HG02981 (cell line): ENCODE measurements at regions not wholly inside any gene's neighbourhood (a gene's known extent, or its start where the extent isn't known, plus 50 kb on each side); places are given as distances from the start of the nearest gene placed in this dataset.

Experiments
- ATAC-seq: cut with Tn5 transposase; IDR thresholded peaks from one replicate; pipeline ENCODE4 v1.9.1; 2021; ENCODE audit warnings: mild to moderate bottlenecking, moderate library complexity; ENCODE audit not compliant: unreplicated experiment

DNA sequence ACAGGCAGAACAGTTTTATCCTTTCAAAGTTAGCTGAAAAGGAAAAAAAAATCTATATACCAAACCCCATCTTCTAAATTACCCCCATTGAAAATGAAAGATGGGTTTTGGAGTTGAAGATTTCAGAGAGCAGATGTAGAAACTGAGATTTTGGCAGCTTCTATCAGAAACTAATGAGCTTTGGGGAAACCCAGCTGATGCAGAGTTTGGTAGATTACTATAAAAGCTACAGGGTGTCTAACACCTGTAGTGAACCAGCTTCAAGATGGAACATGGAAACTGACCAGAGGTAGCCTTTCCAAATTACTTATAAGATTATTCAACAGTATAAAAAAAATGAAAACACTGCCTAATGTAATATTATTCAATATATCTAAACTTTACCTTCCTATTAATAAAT, 583.1 kb downstream of the XIRP2 start:
- ATAC-seq = no peak

DNA sequence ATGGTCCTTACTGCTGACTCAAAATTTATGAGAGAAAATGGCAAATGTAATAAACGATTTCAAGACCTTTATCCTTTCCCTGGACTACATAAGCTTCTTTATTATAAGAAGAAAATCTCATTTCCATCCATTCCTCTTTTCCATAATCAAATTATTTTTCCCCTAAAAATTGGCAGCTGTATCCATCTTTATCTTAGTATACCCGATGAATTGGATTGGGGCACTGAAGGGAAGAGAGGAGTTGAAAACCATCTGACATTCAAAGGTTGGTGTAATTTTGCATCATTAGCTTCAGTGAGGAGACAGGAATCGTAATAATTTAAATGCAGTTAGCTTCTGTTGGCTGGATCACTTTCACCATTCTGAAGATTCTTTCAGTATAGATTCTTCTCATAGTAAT, 574.1 kb downstream of the XIRP2 start:
- no peak for ATAC-seq

DNA sequence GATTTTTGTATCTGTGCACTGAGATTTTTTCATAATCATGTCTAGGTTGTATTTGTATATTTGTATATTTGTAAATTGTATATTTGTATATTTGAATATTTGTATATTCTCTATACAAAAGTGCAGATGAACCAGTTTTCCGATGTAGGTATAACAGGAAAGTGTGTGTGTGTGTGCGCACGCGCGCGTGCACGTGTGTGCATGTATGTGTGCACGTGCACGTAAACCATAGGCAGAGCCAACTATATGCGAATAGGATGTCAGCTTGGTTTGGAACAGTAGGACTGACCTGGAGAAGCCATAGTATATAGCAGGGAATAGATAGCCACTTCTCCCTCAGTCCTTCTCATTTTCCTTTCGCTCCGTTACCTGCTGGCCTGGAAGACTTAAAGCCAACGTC, 565.8 kb downstream of the XIRP2 start:
- no peak for ATAC-seq

DNA sequence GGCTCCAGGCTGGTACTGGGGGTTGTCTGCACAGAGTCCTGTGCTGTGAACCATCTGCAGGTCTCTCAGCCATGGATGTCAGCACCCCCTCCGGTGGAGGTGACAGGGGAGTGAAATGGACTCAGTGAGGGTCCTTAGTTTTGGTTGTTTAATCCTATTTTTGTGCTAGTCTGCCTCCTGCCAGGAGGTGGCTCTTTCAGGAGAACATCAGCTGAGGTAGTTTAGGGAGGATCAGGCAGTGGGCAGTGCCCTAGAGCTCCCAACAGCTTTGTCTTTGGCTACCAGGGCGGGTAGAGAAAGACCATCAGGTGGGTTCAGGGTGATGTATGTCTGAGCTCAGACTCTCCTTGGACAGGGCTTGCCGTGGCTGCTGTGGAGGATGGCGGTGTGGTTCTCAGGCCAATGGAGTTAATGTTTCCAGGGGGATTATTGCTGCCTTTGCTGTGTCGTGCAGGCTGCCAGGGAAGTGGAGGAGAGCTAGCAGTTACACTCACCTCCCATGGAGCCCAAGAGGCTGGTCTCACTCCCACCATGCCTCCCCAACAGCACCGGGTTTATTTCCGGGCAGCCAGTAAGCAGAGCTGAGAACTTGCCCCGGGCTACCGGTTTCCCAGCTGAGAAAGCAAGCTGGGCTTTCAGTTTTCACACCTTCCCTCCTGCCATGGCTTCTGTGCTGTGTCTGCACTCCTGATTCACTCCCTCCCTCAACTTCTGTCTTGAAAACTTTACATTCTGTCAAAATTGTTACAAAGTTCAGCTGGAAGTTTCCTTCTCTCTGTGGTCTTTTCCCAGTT, 563.4 kb downstream of the XIRP2 start:
- ATAC-seq = no peak

DNA sequence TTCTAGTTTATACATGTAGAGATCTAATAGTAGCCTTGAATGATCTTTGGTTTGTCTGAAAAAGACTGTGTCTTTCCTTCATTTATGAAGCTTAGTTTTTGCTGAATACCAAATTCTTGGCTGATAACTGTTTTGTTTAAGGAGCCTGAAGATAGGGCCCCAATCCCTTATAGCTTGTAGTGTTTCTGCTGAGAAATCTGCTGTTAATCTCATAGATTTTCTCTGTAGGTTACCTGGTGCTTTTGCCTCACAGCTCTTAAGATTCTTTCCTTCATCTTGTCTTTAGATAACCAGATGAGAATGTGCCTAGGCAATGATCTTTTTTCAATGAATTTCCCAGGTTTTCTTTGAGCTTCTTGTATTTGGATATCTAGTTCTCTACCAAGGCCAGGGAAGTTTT, 562.1 kb downstream of the XIRP2 start:
- ATAC-seq = no peak

DNA sequence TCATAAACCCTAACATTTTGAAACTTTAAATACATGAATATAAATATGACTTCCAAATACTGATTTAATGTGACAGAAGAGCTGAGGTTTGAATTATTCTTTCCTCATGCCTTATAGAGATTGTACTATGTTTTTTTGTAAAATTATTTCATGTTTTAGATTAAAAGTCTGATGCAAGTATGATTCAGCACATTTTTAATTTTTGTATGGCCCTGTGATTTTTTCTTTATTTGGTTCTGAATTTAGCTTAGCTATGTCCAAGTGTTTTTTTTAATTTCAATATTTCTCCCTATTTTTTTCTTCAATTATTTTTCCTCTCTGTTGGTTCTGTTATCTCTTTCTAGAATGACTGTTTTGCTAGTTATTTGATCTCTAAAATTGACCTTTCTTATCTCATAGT, 552.1 kb downstream of the XIRP2 start:
- ATAC-seq = no peak

DNA sequence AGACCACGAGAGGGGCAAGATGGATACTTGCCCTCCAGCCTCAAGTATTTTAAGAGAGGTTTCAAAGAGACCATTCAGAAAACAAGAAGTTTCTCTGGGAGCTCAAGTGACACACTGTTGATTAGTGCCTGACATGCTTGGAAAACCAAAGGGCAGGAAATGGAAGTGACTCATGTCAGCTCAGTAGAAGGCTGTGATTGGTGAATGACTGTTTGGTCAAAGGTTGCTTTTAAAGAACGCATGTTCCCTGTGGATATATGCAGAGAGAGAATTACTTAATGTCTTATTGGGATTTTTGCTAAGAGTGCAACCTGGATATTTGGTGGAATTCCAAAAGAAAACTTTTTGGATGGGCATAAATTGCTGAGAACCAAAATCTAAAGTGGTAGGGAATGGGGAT, 549.9 kb downstream of the XIRP2 start:
- ATAC-seq = no peak

DNA sequence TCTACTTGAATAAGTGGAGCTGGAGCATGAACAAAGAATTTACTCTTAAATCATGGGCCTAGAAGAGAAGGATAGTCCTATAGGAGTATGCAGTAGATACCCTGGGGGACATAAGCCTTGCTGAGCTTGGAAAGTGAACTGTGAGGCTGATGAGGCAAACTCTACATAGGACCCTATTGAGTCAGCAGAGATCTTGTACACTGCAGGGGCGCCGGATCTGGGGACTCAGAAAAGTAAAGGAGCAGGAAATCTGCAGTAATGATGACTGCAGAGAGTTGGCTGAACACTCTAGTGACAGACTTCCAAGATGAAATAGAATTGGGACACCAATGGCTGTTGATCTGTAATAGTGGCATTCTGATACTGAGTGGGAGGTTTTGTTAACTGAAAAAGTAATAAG, 543.7 kb downstream of the XIRP2 start:
- ATAC-seq = no peak

DNA sequence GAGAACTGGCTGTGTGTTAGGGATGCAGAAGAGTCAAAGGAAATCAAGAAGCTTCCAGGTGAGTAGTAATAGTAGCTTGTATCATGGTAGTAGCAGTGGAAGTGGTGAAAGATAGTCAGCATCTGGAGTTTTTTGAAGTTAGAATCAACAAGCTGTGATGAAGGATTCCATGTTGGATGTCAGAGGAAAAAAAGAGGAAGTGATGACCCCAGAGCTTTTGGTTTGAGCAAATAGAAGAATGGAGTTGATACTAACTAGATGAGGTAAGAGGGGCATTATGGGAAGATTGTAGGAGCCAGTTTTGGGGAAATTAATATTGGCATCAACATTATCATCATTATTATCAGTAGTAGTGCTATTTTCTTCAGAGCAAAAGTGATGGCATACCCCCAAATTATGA, 542.2 kb downstream of the XIRP2 start:
- no peak for ATAC-seq

DNA sequence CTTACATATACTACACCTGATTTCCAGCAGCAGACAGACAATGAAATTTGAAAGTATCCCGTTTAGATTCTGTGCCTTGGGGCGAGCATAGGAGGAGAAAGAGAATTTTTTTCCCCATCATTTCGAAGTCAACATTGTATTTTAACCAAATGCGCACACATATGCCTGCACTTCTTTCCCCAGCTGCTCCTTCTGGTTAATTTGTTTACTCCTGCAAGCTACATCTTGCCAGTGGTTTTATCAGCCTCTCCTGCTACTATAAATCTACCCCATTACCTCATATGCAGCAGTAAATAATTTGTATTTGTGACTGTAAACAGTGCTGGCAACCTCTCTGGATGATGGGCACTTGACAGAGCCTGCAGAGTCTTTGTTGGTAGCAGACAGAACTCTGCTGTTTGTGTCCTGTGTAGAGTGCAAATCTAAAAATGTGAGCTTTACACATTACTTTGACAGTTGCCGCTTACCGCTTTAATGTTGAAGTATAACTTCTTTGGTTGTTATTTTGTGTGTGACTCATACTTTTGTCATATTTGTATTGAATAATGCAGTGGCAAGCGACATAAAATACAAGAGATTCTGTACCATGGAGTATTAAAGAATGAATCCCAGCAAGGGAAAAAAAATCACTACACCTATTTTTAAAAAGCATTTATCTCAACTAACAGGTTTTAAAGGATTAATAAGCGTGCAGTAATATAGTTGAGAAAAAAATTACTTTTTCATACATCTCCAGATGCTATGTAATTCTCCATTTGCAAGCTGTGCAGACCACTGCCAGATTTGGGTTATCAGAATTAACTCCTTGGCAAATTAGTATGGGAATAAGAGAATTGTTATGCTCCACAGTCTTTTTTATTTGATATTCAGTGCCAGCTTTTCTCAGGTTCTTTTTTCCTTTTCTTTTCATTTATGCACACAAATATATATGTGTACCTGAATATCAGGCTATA, 536.8 kb downstream of the XIRP2 start:
- ATAC-seq = no peak

DNA sequence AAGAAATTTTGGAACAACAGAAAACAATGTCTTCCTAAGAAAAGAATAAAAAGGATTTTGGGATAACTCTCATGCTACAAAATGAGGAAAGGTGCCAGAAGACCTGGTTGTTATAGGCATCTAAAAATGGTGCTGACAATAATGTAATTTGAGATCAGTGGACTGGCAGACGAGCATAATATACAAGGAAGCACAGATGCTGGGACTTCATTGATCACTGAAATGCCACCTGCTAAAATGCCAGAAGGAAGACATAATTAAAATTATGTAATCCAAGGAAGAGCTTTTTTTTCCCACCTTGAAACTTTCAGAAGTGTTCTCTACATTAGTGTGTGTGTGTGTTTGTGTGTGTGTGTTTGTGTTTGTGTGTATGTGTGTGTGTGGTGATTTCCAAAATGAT, 535.9 kb downstream of the XIRP2 start:
- ATAC-seq = no peak

DNA sequence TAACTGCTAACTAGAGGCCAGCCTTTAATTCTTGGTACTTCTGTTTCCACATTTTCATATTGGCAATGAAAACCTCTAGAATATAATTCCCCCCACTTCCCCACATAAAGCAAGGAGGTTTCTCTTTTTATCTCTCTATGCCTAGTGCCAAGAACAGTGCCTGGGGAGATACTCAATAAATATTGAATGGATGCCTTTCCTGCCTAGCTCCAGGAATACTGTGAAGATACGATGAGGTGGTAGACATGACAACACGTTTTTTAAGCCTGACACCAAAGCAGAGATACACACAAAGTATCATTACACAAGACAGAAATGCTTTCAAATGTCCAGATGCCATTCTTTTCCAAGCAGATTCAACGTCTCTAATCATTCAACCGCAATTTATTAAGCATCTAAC, 535.5 kb downstream of the XIRP2 start:
- ATAC-seq = no peak

DNA sequence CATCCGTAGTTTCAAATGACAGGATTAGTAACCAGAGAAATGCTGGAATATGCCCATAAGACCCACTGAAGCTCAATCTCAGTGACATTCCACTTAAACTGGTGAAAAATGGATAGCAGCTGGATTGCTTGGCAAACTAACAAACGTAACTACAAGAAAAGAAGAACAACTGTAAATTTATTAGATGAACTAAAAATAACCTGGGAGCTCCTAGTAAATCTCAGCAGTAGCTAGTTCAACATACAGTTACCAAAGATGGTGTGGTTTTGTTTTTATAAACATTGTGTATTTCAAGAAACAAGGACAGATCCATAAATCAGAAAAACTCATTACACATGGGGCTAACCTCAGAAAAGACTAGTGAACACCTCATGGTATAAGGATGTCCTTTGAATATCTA, 531.9 kb downstream of the XIRP2 start:
- no peak for ATAC-seq

DNA sequence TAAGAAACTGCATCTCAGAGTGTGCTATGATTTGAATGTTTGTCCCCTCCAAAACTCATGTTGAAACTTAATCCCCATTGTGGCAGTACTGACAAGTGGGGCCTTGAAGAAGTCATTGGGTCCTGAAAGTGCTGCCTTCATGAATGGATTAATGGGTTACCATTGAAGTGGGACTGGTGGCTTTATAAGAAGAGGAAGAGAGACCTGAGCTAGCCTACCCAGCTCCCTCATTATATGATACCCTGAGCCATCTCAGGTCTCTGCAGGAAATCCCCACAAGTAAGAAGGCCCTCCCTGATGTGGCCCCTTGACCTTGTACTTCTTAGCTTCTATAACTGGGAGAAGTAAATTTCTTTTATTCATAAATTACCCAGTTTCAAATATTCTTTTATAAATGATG, 526.8 kb downstream of the XIRP2 start:
- ATAC-seq = no peak

DNA sequence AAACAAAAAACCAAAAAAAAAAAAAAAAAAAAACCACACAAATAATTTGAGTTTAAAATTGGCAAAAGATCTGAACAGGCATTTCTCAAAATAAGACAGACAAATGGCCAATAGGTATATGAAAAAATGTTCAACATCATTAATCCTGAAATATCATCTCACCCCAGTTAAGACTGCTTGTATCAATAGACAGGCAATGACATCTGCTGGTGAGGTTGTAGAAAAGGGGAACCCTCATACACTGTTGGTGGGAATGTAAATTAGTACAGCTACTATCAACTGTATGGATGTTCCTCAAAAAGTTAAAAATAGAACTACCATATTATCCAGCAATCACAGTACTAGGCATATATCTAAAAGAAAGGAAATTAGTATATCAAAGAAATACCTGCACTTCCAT, 523.1 kb downstream of the XIRP2 start:
- ATAC-seq = no peak

DNA sequence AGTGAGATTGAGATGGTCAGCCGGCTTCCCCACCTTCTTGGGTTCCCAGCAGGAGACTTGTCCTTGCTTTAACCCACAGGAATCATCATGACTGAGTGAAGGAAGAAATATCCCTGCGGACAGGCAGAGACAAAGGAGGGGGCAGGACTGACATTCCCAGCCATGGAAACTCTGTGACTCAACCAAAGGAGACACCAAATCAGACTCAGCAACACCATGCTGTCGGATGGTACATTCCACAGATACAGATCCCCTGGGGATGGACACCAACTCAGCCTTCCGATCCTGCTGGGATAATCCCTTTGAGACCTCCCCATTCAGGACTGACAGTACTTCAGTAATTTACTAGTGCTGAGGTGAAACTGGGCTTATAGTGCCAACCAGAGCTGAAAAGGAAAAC, 518.3 kb downstream of the XIRP2 start:
- no peak for ATAC-seq

DNA sequence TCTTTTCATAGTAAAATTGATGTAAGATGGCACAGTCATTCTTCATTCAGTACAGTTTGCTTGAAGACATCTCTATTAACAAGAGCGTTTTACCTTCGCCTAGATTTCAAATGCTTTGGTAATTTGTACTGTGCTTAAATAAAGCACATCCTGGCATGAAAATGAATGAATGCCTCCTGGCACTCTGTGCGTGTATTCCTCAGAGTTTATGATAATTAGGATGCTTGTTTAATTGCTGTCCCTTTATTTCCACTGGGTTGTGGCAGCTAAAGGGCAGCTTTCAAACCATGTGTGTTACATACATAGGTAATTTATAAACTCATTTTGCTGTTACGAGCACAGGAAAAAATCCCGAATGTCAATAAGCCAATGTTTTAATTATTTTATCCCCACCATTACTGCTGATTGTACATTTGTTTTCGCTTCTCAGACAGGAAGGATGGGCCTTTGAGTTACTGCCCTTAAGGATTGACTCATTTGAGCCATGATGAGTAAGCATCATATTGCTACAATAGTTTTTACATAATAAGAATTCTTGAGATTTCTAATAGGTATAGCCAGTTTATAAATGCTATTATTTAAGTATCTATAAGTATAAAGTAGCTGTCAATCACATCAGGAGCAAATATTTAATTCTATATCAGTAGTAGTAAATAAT, 516.5 kb downstream of the XIRP2 start:
- ATAC-seq = no peak

DNA sequence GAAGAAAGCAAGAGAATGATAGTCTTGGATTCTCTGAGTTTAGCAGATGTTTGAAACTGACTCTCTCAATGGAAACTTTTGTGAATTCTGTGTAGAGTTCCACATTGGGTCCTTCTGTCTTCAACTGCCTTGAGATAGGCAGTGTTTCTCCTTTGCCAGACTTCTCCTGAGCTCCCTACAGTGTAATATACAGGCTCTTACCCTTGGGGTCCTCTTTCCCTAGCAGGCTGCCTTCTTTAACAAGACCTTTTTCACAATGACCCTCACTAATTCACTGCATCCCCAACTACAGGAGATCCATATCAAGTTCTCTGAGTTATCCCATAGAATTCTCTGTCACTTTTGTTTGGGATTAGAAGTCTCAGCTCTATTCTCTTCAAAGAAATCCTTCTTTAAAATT, 513.0 kb downstream of the XIRP2 start:
- no peak for ATAC-seq

DNA sequence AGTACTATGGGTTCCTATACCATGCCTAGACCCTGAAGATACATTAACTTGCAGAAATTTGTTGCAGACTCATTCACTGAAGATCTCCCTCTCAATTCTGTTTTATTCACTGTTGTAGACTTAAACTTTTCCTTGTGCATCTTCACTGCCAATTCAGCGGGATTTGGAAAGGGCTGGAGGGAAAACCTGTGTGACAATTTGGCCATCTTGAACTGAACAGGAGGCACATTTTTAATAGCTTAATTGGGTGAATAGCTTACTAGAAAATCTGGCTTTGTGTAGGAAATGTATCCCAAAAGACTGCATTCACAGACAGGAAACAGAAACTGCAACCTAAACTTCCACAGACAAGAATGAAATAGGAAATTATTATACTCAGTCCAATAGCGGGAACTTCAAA, 512.3 kb downstream of the XIRP2 start:
- ATAC-seq = no peak

DNA sequence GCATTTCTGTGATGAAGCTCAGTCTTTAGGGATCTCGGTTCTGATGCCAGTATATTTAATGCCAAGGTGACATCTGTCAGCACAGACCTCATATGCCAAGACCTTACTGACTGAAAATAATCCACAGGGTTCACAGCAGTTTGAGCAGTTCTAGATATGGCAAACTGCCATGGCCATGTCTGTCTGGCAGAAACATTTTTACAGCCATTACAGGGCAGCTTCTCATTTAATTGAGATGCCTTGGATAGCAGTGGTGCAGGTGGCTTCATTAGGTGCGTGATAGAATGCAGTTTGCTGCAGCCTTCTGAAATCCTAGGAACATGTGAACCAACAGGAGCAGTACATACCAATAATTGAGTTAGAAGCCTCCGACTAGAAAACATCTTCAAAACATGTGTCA, 510.6 kb downstream of the XIRP2 start:
- ATAC-seq = no peak

DNA sequence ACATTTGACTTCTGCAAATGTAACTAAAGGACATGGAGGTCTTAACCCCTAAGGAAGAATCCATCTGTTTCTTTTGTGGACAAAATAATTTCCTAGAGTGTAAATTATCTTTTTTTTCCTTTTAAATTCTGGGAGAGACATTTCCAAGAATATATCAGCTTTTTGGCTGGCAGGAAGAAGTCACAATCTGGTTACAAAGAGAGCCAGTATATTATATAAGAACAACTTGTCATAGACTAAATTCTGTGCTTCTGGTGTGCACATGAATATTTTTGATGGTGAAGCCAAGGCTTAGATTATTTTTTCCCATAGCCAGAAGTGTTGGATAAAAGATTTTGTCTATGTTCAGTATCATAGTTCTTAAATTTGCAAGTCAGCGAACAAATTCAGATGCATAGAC, 500.6 kb downstream of the XIRP2 start:
- no peak for ATAC-seq

DNA sequence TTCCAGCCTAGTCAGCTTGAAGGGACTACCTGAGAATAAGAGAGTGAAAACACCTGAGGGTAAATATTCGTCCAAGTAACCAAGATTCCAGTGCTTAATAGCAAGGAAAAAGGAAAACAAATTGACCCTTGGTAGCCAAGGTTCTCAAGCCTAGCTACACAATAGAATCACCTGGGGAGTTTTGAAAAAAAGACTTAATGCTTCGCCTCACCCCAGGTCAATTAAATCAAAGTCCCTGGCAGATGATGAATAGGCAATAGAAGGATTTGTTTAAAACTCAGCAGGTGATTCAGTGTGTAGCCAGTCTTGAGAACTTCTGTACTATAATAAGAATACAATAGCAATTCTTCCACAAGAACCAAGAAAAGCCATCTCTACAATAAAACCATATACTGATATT, 500.2 kb downstream of the XIRP2 start:
- ATAC-seq = no peak
